A549 (cell line): ENCODE measurements at regions not wholly inside any gene's neighbourhood (a gene's known extent, or its start where the extent isn't known, plus 50 kb on each side); places are given as distances from the start of the nearest gene placed in this dataset.

Experiments used
- ATAC-seq, 2 experiments: fragments of 200-7000 bp in 1 of 2; fragments of >200 bp in 1 of 2; cut with Nextera tagmentation in 1 of 2; cut with Tn5 transposase in 1 of 2; 3 replicates each; pipeline versions ENCODE4 v1.8.0 to v1.9.1; 2018 to 2020; ENCODE audit warnings: mild to moderate bottlenecking in 1 of 2, moderate library complexity in 1 of 2
- CTCF ChIA-PET: fragments of 300-600 bp; sonication (Branson Sonifier 250); formaldehyde crosslinking; extraction: SDS; loops from one replicate; lab custom pipeline; 2021; ENCODE audit warnings: antibody characterized with exemption, inconsistent platforms; lab: Yijun Ruan, JAX
- POLR2A ChIA-PET: fragments of 350-600 bp; formaldehyde crosslinking; extraction: SDS; loops from one replicate; lab custom pipeline; 2021; ENCODE audit warnings: antibody characterized with exemption, inconsistent platforms; lab: Yijun Ruan, JAX
- DNase-seq, 2 experiments: peaks; one replicate each; pipeline versions ENCODE4 v3.0.0 to v3.0.0-alpha.2; 2011 to 2016; ENCODE audit warnings: low read depth in 1 of 2, low spot score in 1 of 2
- FAIRE-seq: peaks from 2 replicates; lab custom pipeline; 2011; peaks lifted over from hg19 to GRCh38; lab: Jason Lieb, UNC
- H3K27ac ChIP-seq, 2 experiments: fragments of >200 bp; sonication (Bioruptor Twin); formaldehyde crosslinking; 3 replicates each; pipeline ENCODE4 v1.5.1; 2016 to 2017
- H3K4me1 ChIP-seq: fragments of >200 bp; sonication (Bioruptor Twin); formaldehyde crosslinking; 3 replicates; pipeline ENCODE4 v1.6.1; 2016
- H3K4me2 ChIP-seq: fragments of >200 bp; sonication (Bioruptor Twin); formaldehyde crosslinking; 3 replicates; pipeline ENCODE4 v1.6.1; 2016
- H3K4me3 ChIP-seq: fragments of >200 bp; sonication (Bioruptor Twin); formaldehyde crosslinking; 3 replicates; pipeline ENCODE4 v1.5.1; 2016
- H3K9me3 ChIP-seq: fragments of >200 bp; sonication (Bioruptor Twin); formaldehyde crosslinking; 3 replicates; pipeline ENCODE4 v1.6.1; 2016
- CBX2 ChIP-seq: fragments of 200-600 bp; sonication (generic); IDR thresholded peaks from 2 replicates; pipeline ENCODE4 v1.6.1; 2016; ENCODE audit warnings: low read depth, mild to moderate bottlenecking, borderline replicate concordance
- CBX8 ChIP-seq: fragments of 200-600 bp; sonication (generic); IDR thresholded peaks from 2 replicates; pipeline ENCODE4 v1.6.1; 2016
- CHD2 ChIP-seq: fragments of 150-350 bp; IDR thresholded peaks from 2 replicates; pipeline ENCODE4 v1.6.1; 2014; ENCODE audit warnings: low read length; ENCODE audit not compliant: partially characterized antibody
- CHD4 ChIP-seq: fragments of 200-600 bp; sonication (generic); IDR thresholded peaks from 2 replicates; pipeline ENCODE4 v1.6.1; 2016; ENCODE audit warnings: antibody characterized with exemption, mild to moderate bottlenecking, borderline replicate concordance
- EHF ChIP-seq: fragments of 250-450 bp; sonication (Bioruptor Pico); IDR thresholded peaks from 2 replicates; pipeline ENCODE4 v1.5.0; 2020; ENCODE audit warnings: mild to moderate bottlenecking
- EHMT2 ChIP-seq: fragments of 200-600 bp; sonication (generic); IDR thresholded peaks from 2 replicates; pipeline ENCODE4 v1.6.1; 2016; ENCODE audit warnings: antibody characterized with exemption, low read depth, mild to moderate bottlenecking, moderate library complexity
- FOSB ChIP-seq: fragments of 250-450 bp; sonication (Bioruptor Pico); IDR thresholded peaks from 2 replicates; pipeline ENCODE4 v1.5.0; 2020; ENCODE audit warnings: mild to moderate bottlenecking, moderate library complexity
- FOSL2 ChIP-seq, 2 experiments: fragments of 450-650 bp in 1 of 2; fragments of >200 bp in 1 of 2; sonication (Bioruptor Twin) in 1 of 2; formaldehyde crosslinking; IDR thresholded peaks; 2 replicates each; pipeline versions ENCODE4 v1.5.0 to v1.6.1; 2016 to 2020; ENCODE audit warnings: mild to moderate bottlenecking in 1 of 2, moderate library complexity in 1 of 2
- FOXS1 ChIP-seq: fragments of 250-450 bp; sonication (Bioruptor Pico); IDR thresholded peaks from 2 replicates; pipeline ENCODE4 v1.5.0; 2020; ENCODE audit warnings: mild to moderate bottlenecking, moderate library complexity
- GATA3 ChIP-seq: IDR thresholded peaks from 2 replicates; pipeline ENCODE4 v1.6.1; 2012; ENCODE audit warnings: borderline replicate concordance
- HOXB13 ChIP-seq: fragments of 250-450 bp; sonication (Bioruptor Pico); IDR thresholded peaks from 2 replicates; pipeline ENCODE4 v1.5.0; 2020; ENCODE audit warnings: low read depth, mild to moderate bottlenecking, moderate library complexity
- HOXB5 ChIP-seq: fragments of 250-450 bp; sonication (Bioruptor Pico); IDR thresholded peaks from 2 replicates; pipeline ENCODE4 v1.5.0; 2020; ENCODE audit warnings: mild to moderate bottlenecking, moderate library complexity
- JUNB ChIP-seq: fragments of >200 bp; sonication (Bioruptor Twin); formaldehyde crosslinking; IDR thresholded peaks from 2 replicates; pipeline ENCODE4 v1.6.1; 2016
- MAFK ChIP-seq: fragments of 450-650 bp; IDR thresholded peaks from 2 replicates; pipeline ENCODE4 v1.6.1; 2014; ENCODE audit not compliant: partially characterized antibody
- MAZ ChIP-seq: fragments of 150-350 bp; IDR thresholded peaks from 2 replicates; pipeline ENCODE4 v1.6.1; 2014; ENCODE audit warnings: antibody characterized with exemption, low read depth, low read length, borderline replicate concordance
- MYC ChIP-seq: IDR thresholded peaks from 2 replicates; pipeline ENCODE4 v1.6.1; 2012; ENCODE audit warnings: mild to moderate bottlenecking, inconsistent platforms, low read length, improper control_type of control experiment, borderline replicate concordance
- NFE2L2 ChIP-seq: fragments of 150-350 bp; conservative IDR thresholded peaks from 2 replicates; pipeline ENCODE4 v1.6.1; 2014; ENCODE audit warnings: low read length
- NR3C1 ChIP-seq: fragments of >200 bp; sonication (Bioruptor Twin); formaldehyde crosslinking; IDR thresholded peaks from 3 replicates; pipeline ENCODE4 v1.6.1; 2017
- RCOR1 ChIP-seq: fragments of 150-350 bp; IDR thresholded peaks from 2 replicates; pipeline ENCODE4 v1.6.1; 2014; ENCODE audit warnings: antibody characterized with exemption, low read length, low read depth
- RFX5 ChIP-seq: fragments of 450-650 bp; IDR thresholded peaks from 2 replicates; pipeline ENCODE4 v1.7.1; 2014; ENCODE audit warnings: antibody characterized with exemption, mild to moderate bottlenecking, moderate library complexity
- SMC3 ChIP-seq: fragments of >200 bp; sonication (Bioruptor Twin); formaldehyde crosslinking; IDR thresholded peaks from 3 replicates; pipeline ENCODE4 v1.6.1; 2018; ENCODE audit warnings: inconsistent platforms
- SREBF2 ChIP-seq: fragments of 450-650 bp; IDR thresholded peaks from 2 replicates; pipeline ENCODE4 v1.6.1; 2014; ENCODE audit warnings: mild to moderate bottlenecking, moderate library complexity
- ZNF302 ChIP-seq: fragments of 250-450 bp; sonication (Bioruptor Pico); IDR thresholded peaks from 2 replicates; pipeline ENCODE4 v1.9.0; 2021; ENCODE audit warnings: inconsistent platforms, mild to moderate bottlenecking, moderate library complexity
- ZSCAN20 ChIP-seq: fragments of 250-450 bp; sonication (Bioruptor Pico); IDR thresholded peaks from 2 replicates; pipeline ENCODE4 v1.8.0; 2022; ENCODE audit warnings: mild to moderate bottlenecking, moderate library complexity
- WGBS: methylation state at CpG from one replicate; pipeline ENCODE4 v1.1.6; 2017; ENCODE audit errors: missing lambda C conversion rate; 5-methylcytosine and 5-hydroxymethylcytosine counted together
- TF ChIP-seq, protein P1 (sequence below): IDR thresholded peaks from 2 replicates; pipeline ENCODE4 v1.6.1; 2012
- TF ChIP-seq, protein P2 (sequence below): IDR thresholded peaks from 2 replicates; pipeline ENCODE4 v1.6.1; 2012
- TF ChIP-seq, protein P3 (sequence below): fragments of >200 bp; sonication (Bioruptor Twin); formaldehyde crosslinking; IDR thresholded peaks from 2 replicates; pipeline ENCODE4 v1.6.1; 2016
- TF ChIP-seq, protein P4 (sequence below): fragments of 250-450 bp; sonication (Bioruptor Pico); IDR thresholded peaks from 2 replicates; pipeline ENCODE4 v1.5.0; 2021; ENCODE audit warnings: mild to moderate bottlenecking, moderate library complexity, borderline replicate concordance
- TF ChIP-seq, protein P5 (sequence below): IDR thresholded peaks from 2 replicates; pipeline ENCODE4 v1.6.1; 2012; ENCODE audit warnings: low read depth, borderline replicate concordance
- TF ChIP-seq, protein P6 (sequence below): fragments of >200 bp; sonication (Bioruptor Twin); formaldehyde crosslinking; IDR thresholded peaks from 3 replicates; pipeline ENCODE4 v1.5.1; 2016
- TF ChIP-seq, protein P7 (sequence below): fragments of 150-350 bp; IDR thresholded peaks from 2 replicates; pipeline ENCODE4 v1.6.1; 2014; ENCODE audit warnings: low read depth, mild to moderate bottlenecking, low read length

DNA sequence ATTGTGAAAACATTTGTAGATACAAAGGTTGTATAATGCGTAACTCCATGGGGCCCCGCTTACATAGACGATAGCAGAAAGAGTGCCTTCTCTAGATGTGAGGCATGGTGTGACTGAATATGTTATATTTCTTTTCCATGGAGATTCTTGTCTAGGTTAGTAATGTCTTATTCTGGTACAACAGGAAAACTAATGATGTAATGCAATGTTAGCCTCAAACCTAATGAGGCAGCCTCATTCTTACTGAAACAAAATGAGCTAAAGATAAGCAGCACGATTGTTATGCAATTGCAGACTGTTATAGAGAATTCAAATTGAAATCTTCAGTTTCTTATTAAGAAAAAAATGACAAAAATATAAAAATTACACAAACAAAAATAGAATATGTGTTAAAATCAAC, 171.1 kb upstream of the ANKRD50 start:
- ATAC-seq: no peak
- no peak for FAIRE-seq
- no peak overlapping the region for H3K4me2 ChIP-seq
- ChIA-PET CTCF (no interaction called here), POLR2A (no interaction called here)
- H3K4me1 ChIP-seq: no peaks in the 10 kb centered on the region
- no peaks in the 10 kb centered on the region for H3K9me3 ChIP-seq
- TF ChIP-seq HOXB13 (CRISPR knock-in tag) (no peak), FOSL2 (IDR thresholded peaks at IDR 0.05) (no peak), FOSL2 (CRISPR knock-in tag; IDR thresholded peaks at IDR 0.05) (no peak), CHD2 (no peak), SREBF2 (no peak), RFX5 (no peak), FOXS1 (CRISPR knock-in tag) (no peak), MAZ (no peak), MAFK (no peak), MYC (no peak), CBX2 (no peak), EHMT2 (no peak), SMC3 (no peak), ZNF302 (CRISPR knock-in tag) (no peak)
- TF ChIP-seq, protein P1, sequence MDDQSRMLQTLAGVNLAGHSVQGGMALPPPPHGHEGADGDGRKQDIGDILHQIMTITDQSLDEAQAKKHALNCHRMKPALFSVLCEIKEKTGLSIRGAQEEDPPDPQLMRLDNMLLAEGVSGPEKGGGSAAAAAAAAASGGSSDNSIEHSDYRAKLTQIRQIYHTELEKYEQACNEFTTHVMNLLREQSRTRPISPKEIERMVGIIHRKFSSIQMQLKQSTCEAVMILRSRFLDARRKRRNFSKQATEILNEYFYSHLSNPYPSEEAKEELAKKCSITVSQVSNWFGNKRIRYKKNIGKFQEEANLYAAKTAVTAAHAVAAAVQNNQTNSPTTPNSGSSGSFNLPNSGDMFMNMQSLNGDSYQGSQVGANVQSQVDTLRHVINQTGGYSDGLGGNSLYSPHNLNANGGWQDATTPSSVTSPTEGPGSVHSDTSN: no peak
- TF ChIP-seq, protein P2, sequence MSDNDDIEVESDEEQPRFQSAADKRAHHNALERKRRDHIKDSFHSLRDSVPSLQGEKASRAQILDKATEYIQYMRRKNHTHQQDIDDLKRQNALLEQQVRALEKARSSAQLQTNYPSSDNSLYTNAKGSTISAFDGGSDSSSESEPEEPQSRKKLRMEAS: no peak
- TF ChIP-seq, protein P3, sequence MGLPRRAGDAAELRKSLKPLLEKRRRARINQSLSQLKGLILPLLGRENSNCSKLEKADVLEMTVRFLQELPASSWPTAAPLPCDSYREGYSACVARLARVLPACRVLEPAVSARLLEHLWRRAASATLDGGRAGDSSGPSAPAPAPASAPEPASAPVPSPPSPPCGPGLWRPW: no peak
- TF ChIP-seq, protein P4, sequence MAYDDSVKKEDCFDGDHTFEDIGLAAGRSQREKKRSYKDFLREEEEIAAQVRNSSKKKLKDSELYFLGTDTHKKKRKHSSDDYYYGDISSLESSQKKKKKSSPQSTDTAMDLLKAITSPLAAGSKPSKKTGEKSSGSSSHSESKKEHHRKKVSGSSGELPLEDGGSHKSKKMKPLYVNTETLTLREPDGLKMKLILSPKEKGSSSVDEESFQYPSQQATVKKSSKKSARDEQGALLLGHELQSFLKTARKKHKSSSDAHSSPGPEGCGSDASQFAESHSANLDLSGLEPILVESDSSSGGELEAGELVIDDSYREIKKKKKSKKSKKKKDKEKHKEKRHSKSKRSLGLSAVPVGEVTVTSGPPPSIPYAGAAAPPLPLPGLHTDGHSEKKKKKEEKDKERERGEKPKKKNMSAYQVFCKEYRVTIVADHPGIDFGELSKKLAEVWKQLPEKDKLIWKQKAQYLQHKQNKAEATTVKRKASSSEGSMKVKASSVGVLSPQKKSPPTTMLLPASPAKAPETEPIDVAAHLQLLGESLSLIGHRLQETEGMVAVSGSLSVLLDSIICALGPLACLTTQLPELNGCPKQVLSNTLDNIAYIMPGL: no peak
- TF ChIP-seq, protein P5, sequence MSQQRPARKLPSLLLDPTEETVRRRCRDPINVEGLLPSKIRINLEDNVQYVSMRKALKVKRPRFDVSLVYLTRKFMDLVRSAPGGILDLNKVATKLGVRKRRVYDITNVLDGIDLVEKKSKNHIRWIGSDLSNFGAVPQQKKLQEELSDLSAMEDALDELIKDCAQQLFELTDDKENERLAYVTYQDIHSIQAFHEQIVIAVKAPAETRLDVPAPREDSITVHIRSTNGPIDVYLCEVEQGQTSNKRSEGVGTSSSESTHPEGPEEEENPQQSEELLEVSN: no peak
- H3K27ac ChIP-seq: no peak overlapping the region
- H3K4me3 ChIP-seq: no peak overlapping the region
- 78% methylated on average over 4 of the region's 4 CpGs for WGBS
- no peak for DNase-seq

DNA sequence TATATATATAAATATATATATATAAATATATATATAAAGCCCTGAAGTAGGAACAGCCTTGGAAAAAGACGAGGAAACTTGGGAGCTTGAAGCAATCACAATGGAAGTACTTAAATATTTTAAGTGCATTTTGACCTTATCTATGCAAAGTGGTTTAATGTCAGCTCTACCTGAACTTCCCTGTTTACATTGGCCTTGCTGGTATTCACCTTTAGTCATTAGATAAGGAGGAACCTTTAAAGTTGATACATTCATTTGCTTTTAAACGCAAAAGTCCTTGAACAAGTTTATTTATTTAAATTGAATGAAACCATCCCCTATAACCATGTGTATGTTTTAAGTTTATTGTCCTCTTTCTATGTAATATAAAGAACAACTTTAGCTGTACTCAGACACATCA, 166.7 kb upstream of the ANKRD50 start:
- POLR2A ChIA-PET: no interaction called here
- H3K4me3 ChIP-seq: no peak overlapping the region
- CTCF ChIA-PET: no interaction called here
- no peak for TF ChIP-seq CBX8
- TF ChIP-seq EHF (CRISPR knock-in tag): no peak
- TF ChIP-seq SREBF2: no peak
- no peak for TF ChIP-seq CHD4
- TF ChIP-seq JUNB: no peak
- TF ChIP-seq NFE2L2: no peak
- TF ChIP-seq RFX5: no peak
- TF ChIP-seq ZSCAN20 (CRISPR knock-in tag): no peak
- TF ChIP-seq RCOR1: no peak
- no peak for TF ChIP-seq SMC3
- TF ChIP-seq, protein P6, sequence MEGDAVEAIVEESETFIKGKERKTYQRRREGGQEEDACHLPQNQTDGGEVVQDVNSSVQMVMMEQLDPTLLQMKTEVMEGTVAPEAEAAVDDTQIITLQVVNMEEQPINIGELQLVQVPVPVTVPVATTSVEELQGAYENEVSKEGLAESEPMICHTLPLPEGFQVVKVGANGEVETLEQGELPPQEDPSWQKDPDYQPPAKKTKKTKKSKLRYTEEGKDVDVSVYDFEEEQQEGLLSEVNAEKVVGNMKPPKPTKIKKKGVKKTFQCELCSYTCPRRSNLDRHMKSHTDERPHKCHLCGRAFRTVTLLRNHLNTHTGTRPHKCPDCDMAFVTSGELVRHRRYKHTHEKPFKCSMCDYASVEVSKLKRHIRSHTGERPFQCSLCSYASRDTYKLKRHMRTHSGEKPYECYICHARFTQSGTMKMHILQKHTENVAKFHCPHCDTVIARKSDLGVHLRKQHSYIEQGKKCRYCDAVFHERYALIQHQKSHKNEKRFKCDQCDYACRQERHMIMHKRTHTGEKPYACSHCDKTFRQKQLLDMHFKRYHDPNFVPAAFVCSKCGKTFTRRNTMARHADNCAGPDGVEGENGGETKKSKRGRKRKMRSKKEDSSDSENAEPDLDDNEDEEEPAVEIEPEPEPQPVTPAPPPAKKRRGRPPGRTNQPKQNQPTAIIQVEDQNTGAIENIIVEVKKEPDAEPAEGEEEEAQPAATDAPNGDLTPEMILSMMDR: no peak
- TF ChIP-seq, protein P7, sequence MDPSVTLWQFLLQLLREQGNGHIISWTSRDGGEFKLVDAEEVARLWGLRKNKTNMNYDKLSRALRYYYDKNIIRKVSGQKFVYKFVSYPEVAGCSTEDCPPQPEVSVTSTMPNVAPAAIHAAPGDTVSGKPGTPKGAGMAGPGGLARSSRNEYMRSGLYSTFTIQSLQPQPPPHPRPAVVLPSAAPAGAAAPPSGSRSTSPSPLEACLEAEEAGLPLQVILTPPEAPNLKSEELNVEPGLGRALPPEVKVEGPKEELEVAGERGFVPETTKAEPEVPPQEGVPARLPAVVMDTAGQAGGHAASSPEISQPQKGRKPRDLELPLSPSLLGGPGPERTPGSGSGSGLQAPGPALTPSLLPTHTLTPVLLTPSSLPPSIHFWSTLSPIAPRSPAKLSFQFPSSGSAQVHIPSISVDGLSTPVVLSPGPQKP: no peak
- TF ChIP-seq MAFK: no peak
- TF ChIP-seq, protein P5: no peak
- no peak for TF ChIP-seq HOXB5 (CRISPR knock-in tag)
- no peak for TF ChIP-seq NR3C1
- no peak for TF ChIP-seq FOSB (CRISPR knock-in tag)
- no peak for TF ChIP-seq GATA3
- TF ChIP-seq, all 56 proteins: peak for 0
- 63% methylated on average over 2 of the region's 2 CpGs for WGBS
- H3K27ac ChIP-seq: no peak overlapping the region
- ATAC-seq (no peak), FAIRE-seq (no peak), DNase-seq (no peak)
- no peak overlapping the region for H3K4me2 ChIP-seq
- H3K9me3 ChIP-seq: no peaks in the 10 kb centered on the region
- H3K4me1 ChIP-seq: no peaks in the 10 kb centered on the region
